Esophagus muscularis mucosa (tissue), 3 donors: ENCODE measurements at regions not wholly inside any gene's neighbourhood (a gene's known extent, or its start where the extent isn't known, plus 50 kb on each side); places are given as distances from the start of the nearest gene placed in this dataset.

Experiments used
- EP300 ChIP-seq: sonication (generic); formaldehyde crosslinking; IDR thresholded peaks from one replicate; pipeline ENCODE4 v1.6.1; 2017; ENCODE audit warnings: antibody characterized with exemption
- POLR2AphosphoS5 ChIP-seq, 2 donors: sonication (generic); formaldehyde crosslinking; IDR thresholded peaks; one replicate each; pipeline ENCODE4 v1.6.1; 2017; ENCODE audit warnings: antibody characterized with exemption in 2 of 2

- no peak for TF ChIP-seq EP300
- TF ChIP-seq POLR2AphosphoS5 (IDR thresholded peaks at IDR 0.05): no peak
Observed at GRCh38 chr1:98072047-98072446, 151.2 kb upstream of the DPYD start.
